ENCODE measurements at regions not wholly inside any gene's neighbourhood (a gene's known extent, or its start where the extent isn't known, plus 50 kb on each side); places are given as distances from the start of the nearest gene placed in this dataset.

- DNase-seq (ENCODE audit: low read depth in 2 of 2, low spot score in 1 of 2), result no peak
These were observed 113.4 kb upstream of the TCERG1L start for GRCh38 chr10:131424836-131425491.

- no peak for DNase-seq (ENCODE audit: low read depth in 2 of 2, low spot score in 1 of 2)
These were observed 114.4 kb upstream of the TCERG1L start for GRCh38 chr10:131425752-131426533.

- no peak for DNase-seq (ENCODE audit: low read depth in 2 of 2, low spot score in 1 of 2)
These were observed 115.0 kb upstream of the TCERG1L start for GRCh38 chr10:131426534-131426898.

GRCh38 chr10:131427281-131427680, 115.8 kb upstream of the TCERG1L start:
- no peak for DNase-seq (ENCODE audit: low read depth in 2 of 2, low spot score in 1 of 2)

GRCh38 chr10:131427901-131428300, 116.4 kb upstream of the TCERG1L start:
- no peak for DNase-seq (ENCODE audit: low read depth in 2 of 2, low spot score in 1 of 2)

- DNase-seq (ENCODE audit: low read depth in 2 of 2, low spot score in 1 of 2), result no peak
These were observed 117.6 kb upstream of the TCERG1L start for GRCh38 chr10:131429141-131429540.

- DNase-seq (ENCODE audit: low read depth in 2 of 2, low spot score in 1 of 2), result no peak
These were observed 118.4 kb upstream of the TCERG1L start for GRCh38 chr10:131429942-131430341.

GRCh38 chr10:131430716-131431412, 119.3 kb upstream of the TCERG1L start:
- DNase-seq (ENCODE audit: low read depth in 2 of 2, low spot score in 1 of 2), result no peak

- no peak for DNase-seq (ENCODE audit: low read depth in 2 of 2, low spot score in 1 of 2)
These were observed 120.0 kb upstream of the TCERG1L start for GRCh38 chr10:131431533-131431932.

- DNase-seq (ENCODE audit: low read depth in 2 of 2, low spot score in 1 of 2), result no peak
These were observed 120.6 kb upstream of the TCERG1L start for GRCh38 chr10:131431978-131432690.

- no peak for DNase-seq (ENCODE audit: low read depth in 2 of 2, low spot score in 1 of 2)
These were observed 122.0 kb upstream of the TCERG1L start for GRCh38 chr10:131433568-131433967.

- DNase-seq (ENCODE audit: low read depth in 2 of 2, low spot score in 1 of 2), result no peak
These were observed 123.7 kb upstream of the TCERG1L start for GRCh38 chr10:131435232-131435631.

GRCh38 chr10:131435760-131436457, 124.4 kb upstream of the TCERG1L start:
- no peak for DNase-seq (ENCODE audit: low read depth in 2 of 2, low spot score in 1 of 2)

- DNase-seq (ENCODE audit: low read depth in 2 of 2, low spot score in 1 of 2), result no peak
These were observed 124.9 kb upstream of the TCERG1L start for GRCh38 chr10:131436458-131436857.

GRCh38 chr10:131437556-131438475, 126.3 kb upstream of the TCERG1L start:
- DNase-seq (ENCODE audit: low read depth in 2 of 2, low spot score in 1 of 2), result no peak

- DNase-seq (ENCODE audit: low read depth in 2 of 2, low spot score in 1 of 2), result no peak
These were observed 127.1 kb upstream of the TCERG1L start for GRCh38 chr10:131438665-131439064.

GRCh38 chr10:131439705-131440104, 128.2 kb upstream of the TCERG1L start:
- DNase-seq (ENCODE audit: low read depth in 2 of 2, low spot score in 1 of 2), result no peak

- no peak for DNase-seq (ENCODE audit: low read depth in 2 of 2, low spot score in 1 of 2)
These were observed 129.2 kb upstream of the TCERG1L start for GRCh38 chr10:131440405-131441360.

GRCh38 chr10:131442271-131442670, 130.8 kb upstream of the TCERG1L start:
- no peak for DNase-seq (ENCODE audit: low read depth in 2 of 2, low spot score in 1 of 2)
